Thyroid gland (tissue), 4 donors: ENCODE measurements at regions not wholly inside any gene's neighbourhood (a gene's known extent, or its start where the extent isn't known, plus 50 kb on each side); places are given as distances from the start of the nearest gene placed in this dataset.

Experiments
- CTCF ChIP-seq, 6 experiments: fragments of 200-600 bp in 3 of 6; fragments of 450-650 bp in 3 of 6; sonication (generic) in 3 of 6; IDR thresholded peaks; one replicate each; pipeline ENCODE4 v1.5.1; 2016 to 2019; ENCODE audit warnings: antibody characterized with exemption in 6 of 6, mild to moderate bottlenecking in 2 of 6, inconsistent platforms in 1 of 6, moderate library complexity in 1 of 6
- POLR2A ChIP-seq, 2 donors: fragments of 450-650 bp; IDR thresholded peaks; one replicate each; pipeline ENCODE4 v1.6.1; 2017; ENCODE audit warnings: antibody characterized with exemption in 2 of 2, mild to moderate bottlenecking in 2 of 2, moderate library complexity in 1 of 2

DNA sequence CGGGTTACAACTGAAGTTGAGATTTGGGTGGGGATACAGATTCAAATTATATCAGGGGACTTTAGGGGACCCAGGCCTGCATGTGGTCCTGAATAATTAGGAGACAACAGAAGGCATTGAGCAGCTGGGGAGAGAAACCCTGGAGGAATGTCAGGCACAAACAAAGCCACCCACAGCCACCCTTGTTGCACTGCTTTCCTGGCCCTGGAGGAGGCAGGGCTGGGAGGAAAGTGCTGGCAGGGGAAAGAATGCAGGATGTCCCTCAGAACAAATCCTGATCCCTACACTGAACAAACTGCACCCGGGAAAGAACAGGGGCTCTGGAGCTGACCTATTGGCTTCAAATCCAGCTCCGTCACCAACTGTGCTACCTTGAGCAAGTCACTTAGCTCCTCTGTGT is 214.1 kb upstream of the ATP6AP2 start:
- TF ChIP-seq CTCF (IDR thresholded peaks at IDR 0.05) (no peak), POLR2A (IDR thresholded peaks at IDR 0.05) (no peak)
